Esophagus muscularis mucosa (tissue), 4 donors: ENCODE measurements at regions not wholly inside any gene's neighbourhood (a gene's known extent, or its start where the extent isn't known, plus 50 kb on each side); places are given as distances from the start of the nearest gene placed in this dataset.

Experiments
- DNase-seq: peaks from one replicate; pipeline ENCODE4 v3.0.0-alpha.2; 2017; ENCODE audit errors: extremely low spot score
- H3K27ac ChIP-seq, 4 donors: fragments of 200-600 bp; sonication (generic); replicated peaks in 1 of 4; 1 replicate in 3 of 4; 2 replicates in 1 of 4; pipeline ENCODE4 v1.5.1; 2016 to 2019; ENCODE audit warnings: mild to moderate bottlenecking in 1 of 4
- H3K27me3 ChIP-seq, 4 donors: fragments of 200-600 bp; sonication (generic); one replicate each; pipeline versions ENCODE4 v1.5.1 to v1.6.0; 2016 to 2019
- H3K36me3 ChIP-seq, 4 donors: fragments of 200-600 bp; sonication (generic); one replicate each; pipeline ENCODE4 v1.5.1; 2016 to 2019
- H3K4me1 ChIP-seq, 4 donors: fragments of 200-600 bp; sonication (generic); one replicate each; pipeline ENCODE4 v1.5.1; 2016 to 2019
- H3K4me3 ChIP-seq, 4 donors: fragments of 200-600 bp; sonication (generic); 1 replicate in 2 of 4; 2 replicates in 2 of 4; pipeline ENCODE4 v1.5.1; 2016 to 2019; ENCODE audit warnings: mild to moderate bottlenecking in 4 of 4, moderate library complexity in 1 of 4
- H3K9me3 ChIP-seq, 4 donors: fragments of 200-600 bp; sonication (generic); 1 replicate in 3 of 4; 2 replicates in 1 of 4; pipeline ENCODE4 v1.5.1; 2016 to 2019
- EP300 ChIP-seq: sonication (generic); formaldehyde crosslinking; IDR thresholded peaks from one replicate; pipeline ENCODE4 v1.6.1; 2017; ENCODE audit warnings: antibody characterized with exemption
- POLR2A ChIP-seq: fragments of 450-650 bp; IDR thresholded peaks from one replicate; pipeline ENCODE4 v1.6.1; 2017; ENCODE audit warnings: antibody characterized with exemption, moderate library complexity, mild to moderate bottlenecking, low read depth
- POLR2AphosphoS5 ChIP-seq, 2 donors: sonication (generic); formaldehyde crosslinking; IDR thresholded peaks; one replicate each; pipeline ENCODE4 v1.6.1; 2017; ENCODE audit warnings: antibody characterized with exemption in 2 of 2
- WGBS: methylation state at CpG from one replicate; pipeline ENCODE4 v1.1.5; 2018; 5-methylcytosine and 5-hydroxymethylcytosine counted together
- intact Hi-C: fragments of 100-400 bp; cut with DNase I; formaldehyde crosslinking; loops from one replicate; pipeline ENCODE4 v1.15.1; 2023
- TF ChIP-seq, protein P1 (sequence below), 3 experiments: fragments of 200-600 bp in 2 of 3; fragments of 450-650 bp in 1 of 3; sonication (generic) in 2 of 3; IDR thresholded peaks; one replicate each; pipeline ENCODE4 v1.5.1; 2017 to 2019; ENCODE audit warnings: antibody characterized with exemption in 3 of 3, mild to moderate bottlenecking in 2 of 3, moderate library complexity in 1 of 3

DNA sequence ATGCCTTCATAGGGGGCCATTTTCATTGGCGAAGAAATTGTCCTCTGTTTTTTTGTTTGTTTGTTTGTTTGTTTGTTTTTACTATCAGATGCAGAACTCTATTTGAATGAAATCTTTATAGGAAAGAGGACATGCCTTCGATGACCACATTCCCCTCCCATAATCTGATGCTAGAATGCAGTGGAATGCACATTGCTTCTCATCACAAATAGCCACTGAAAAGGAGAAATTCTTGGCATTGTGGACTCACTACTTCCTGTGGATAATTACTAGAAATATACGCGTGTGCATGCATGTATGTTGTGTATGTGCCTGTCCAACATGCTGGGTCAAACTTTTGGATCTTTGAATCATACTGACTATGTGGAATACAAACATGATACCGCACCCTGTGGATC is 70.5 kb upstream of the SFMBT2 start:
- Histone ChIP-seq H3K27ac (no peak overlapping the region), H3K4me3 (no peak overlapping the region), H3K36me3 (no peaks in the 10 kb centered on the region), H3K4me1 (peaks cover 0 to 8% (median 4%) of the 10 kb centered on the region in 4 donors), H3K9me3 (no peaks in the 10 kb centered on the region), H3K27me3 (peaks cover 0 to 21% (median 4%) of the 10 kb centered on the region in 4 donors)
- TF ChIP-seq POLR2AphosphoS5 (IDR thresholded peaks at IDR 0.05) (no peak), EP300 (no peak), POLR2A (no peak)
- TF ChIP-seq, protein P1, sequence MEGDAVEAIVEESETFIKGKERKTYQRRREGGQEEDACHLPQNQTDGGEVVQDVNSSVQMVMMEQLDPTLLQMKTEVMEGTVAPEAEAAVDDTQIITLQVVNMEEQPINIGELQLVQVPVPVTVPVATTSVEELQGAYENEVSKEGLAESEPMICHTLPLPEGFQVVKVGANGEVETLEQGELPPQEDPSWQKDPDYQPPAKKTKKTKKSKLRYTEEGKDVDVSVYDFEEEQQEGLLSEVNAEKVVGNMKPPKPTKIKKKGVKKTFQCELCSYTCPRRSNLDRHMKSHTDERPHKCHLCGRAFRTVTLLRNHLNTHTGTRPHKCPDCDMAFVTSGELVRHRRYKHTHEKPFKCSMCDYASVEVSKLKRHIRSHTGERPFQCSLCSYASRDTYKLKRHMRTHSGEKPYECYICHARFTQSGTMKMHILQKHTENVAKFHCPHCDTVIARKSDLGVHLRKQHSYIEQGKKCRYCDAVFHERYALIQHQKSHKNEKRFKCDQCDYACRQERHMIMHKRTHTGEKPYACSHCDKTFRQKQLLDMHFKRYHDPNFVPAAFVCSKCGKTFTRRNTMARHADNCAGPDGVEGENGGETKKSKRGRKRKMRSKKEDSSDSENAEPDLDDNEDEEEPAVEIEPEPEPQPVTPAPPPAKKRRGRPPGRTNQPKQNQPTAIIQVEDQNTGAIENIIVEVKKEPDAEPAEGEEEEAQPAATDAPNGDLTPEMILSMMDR (IDR thresholded peaks at IDR 0.05): no peak
- no peak for DNase-seq
- intact Hi-C loops: no loop called here
- 66% methylated on average over 5 of the region's 5 CpGs for WGBS

DNA sequence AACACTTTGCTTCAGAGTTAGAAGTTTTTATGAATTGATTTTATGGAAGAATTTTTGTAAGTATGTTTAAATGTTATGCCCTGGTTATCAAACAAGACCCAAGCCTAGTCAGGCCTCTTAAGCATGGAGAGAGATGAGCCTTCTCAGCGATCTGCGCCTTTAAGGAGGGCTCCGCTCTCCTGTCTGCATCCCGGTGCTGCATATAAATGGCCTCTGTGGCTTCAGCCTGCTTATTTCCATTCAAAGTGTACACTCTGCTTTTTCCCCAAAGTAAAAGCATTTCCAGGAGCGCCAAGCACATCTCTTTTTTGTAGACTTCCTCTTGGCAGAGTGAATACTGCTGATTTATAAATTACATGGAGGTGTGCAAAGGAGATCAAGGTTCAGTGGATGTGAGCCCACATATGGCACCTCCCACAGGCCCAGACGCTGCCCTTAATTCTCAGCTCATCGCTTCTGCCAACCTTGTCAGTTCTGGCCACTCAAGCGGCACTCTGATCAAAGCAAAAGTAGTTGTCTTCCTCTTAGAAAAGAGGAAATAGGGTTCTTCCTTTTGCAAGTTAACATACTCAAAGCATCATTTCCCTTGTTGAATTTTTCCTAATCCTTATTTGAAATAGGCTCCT is 70.0 kb upstream of the SFMBT2 start:
- TF ChIP-seq EP300: no peak
- TF ChIP-seq POLR2A: no peak
- TF ChIP-seq POLR2AphosphoS5 (IDR thresholded peaks at IDR 0.05): no peak
- TF ChIP-seq, protein P1 (IDR thresholded peaks at IDR 0.05): no peak
- no peak for DNase-seq
- H3K36me3 ChIP-seq: no peaks in the 10 kb centered on the region
- intact Hi-C loops: no loop called here
- WGBS: 62% methylated on average over 8 of the region's 8 CpGs
- H3K9me3 ChIP-seq: no peaks in the 10 kb centered on the region
- peaks cover 0 to 9% (median 4%) of the 10 kb centered on the region in 4 donors for H3K4me1 ChIP-seq
- H3K27me3 ChIP-seq: peaks cover 0 to 17% (median 4%) of the 10 kb centered on the region in 4 donors
- H3K4me3 ChIP-seq: no peak overlapping the region
- no peak overlapping the region for H3K27ac ChIP-seq

GRCh38 chr10:7479861-7480598 is 69.2 kb upstream of the SFMBT2 start:
- TF ChIP-seq POLR2AphosphoS5 (IDR thresholded peaks at IDR 0.05) (no peak), POLR2A (no peak), EP300 (no peak)
- TF ChIP-seq, protein P1 (IDR thresholded peaks at IDR 0.05): no peak
- WGBS: 91% methylated on average over 13 of the region's 13 CpGs

GRCh38 chr10:7478727-7479457 is 68.1 kb upstream of the SFMBT2 start:
- intact Hi-C loops: no loop called here

More at GRCh38 chr10:7479861-7480598, 69.2 kb upstream of the SFMBT2 start:
- peaks cover 2 to 17% (median 10%) of the 10 kb centered on the region in 4 donors for H3K4me1 ChIP-seq
- H3K4me3 ChIP-seq: no peak overlapping the region
- no peaks in the 10 kb centered on the region for H3K36me3 ChIP-seq
- peaks cover 0 to 16% (median 4%) of the 10 kb centered on the region in 4 donors for H3K27me3 ChIP-seq
- H3K27ac ChIP-seq: no peak overlapping the region
- no peaks in the 10 kb centered on the region for H3K9me3 ChIP-seq
- no peak for DNase-seq
- intact Hi-C loops: no loop called here

More at GRCh38 chr10:7478727-7479457, 68.1 kb upstream of the SFMBT2 start:
- Histone ChIP-seq H3K27me3 (peaks cover 0 to 14% (median under 1%) of the 10 kb centered on the region in 4 donors), H3K36me3 (no peaks in the 10 kb centered on the region), H3K9me3 (no peaks in the 10 kb centered on the region), H3K27ac (no peak overlapping the region), H3K4me1 (peaks cover 3 to 12% (median 10%) of the 10 kb centered on the region in 4 donors), H3K4me3 (no peak overlapping the region)
- DNase-seq: no peak
- no peak for TF ChIP-seq POLR2A
- WGBS: 79% methylated on average over 4 of the region's 4 CpGs
